ENCODE measurements at regions not wholly inside any gene's neighbourhood (a gene's known extent, or its start where the extent isn't known, plus 50 kb on each side); places are given as distances from the start of the nearest gene placed in this dataset.

DNA sequence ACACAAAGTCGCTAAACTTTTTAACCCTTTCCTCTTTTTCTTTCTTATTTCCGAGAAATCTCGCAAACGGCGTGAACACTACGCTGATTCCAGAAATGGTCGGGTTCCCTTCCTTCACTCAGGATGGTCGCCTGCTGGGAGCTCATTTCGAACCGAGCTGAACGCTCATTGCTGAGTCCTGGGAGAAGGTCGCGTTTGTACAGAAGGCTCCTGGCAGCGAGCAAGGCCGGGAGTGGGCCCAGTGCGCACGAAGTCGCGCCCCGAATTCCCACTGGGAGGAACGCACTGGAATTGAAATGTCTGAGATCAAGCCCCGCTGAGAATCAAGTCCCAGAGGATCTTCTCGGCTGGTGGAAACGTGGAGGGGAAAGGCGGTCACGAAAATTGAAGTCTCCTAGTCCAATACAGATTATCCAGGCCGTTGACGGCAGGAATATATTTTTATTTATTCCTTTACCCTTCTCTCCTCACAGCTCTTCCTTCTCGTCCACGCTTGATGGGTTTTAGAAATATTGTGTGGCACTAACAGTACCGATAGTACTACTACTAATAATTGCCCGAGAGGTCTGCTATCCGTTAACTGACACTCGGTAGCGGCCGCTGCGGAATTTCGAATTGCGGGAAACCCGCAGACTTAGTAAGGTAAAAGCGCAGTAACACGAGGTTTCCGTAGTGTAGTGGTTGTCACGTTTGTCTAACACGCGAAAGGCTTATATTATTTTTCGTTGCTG lies 207.2 kb upstream of the ZNF184 start:
- no peak for TF ChIP-seq CTCF (IDR thresholded peaks at IDR 0.05)
- TF ChIP-seq POLR2AphosphoS5 (IDR thresholded peaks at IDR 0.05) = no peak
- no peak for TF ChIP-seq EP300 (IDR thresholded peaks at IDR 0.05)
- no peak for TF ChIP-seq POLR2A (IDR thresholded peaks at IDR 0.05)

Data from gastroesophageal sphincter (tissue), 3 donors.